Neural cell (in vitro differentiated cells): ENCODE measurements at regions not wholly inside any gene's neighbourhood (a gene's known extent, or its start where the extent isn't known, plus 50 kb on each side); places are given as distances from the start of the nearest gene placed in this dataset.

ENCODE experiments used
- H2AFZ ChIP-seq: fragments of 200-600, 300-800 bp; sonication (generic), shearing (Covaris generic); 2 replicates; pipeline ENCODE4 v1.6.0; 2014; ENCODE audit warnings: low read depth, mild to moderate bottlenecking, antibody characterized with exemption, low read length, moderate library complexity
- H3F3A ChIP-seq: fragments of 200-600 bp; shearing (Covaris generic); 2 replicates; pipeline ENCODE4 v1.6.1; 2016; ENCODE audit warnings: mild to moderate bottlenecking, moderate library complexity, mixed read lengths, antibody characterized with exemption, low read length; ENCODE audit not compliant: insufficient read depth, poor library complexity, severe bottlenecking
- H3K27ac ChIP-seq: fragments of 200-600, 300-800 bp; sonication (generic), shearing (Covaris generic); 2 replicates; pipeline ENCODE4 v1.5.1; 2014; ENCODE audit warnings: mild to moderate bottlenecking, low read length, moderate library complexity
- H3K27me3 ChIP-seq: fragments of 300-800, 200-600 bp; sonication (generic), shearing (Covaris generic); 2 replicates; pipeline ENCODE4 v1.6.0; 2014; ENCODE audit warnings: mild to moderate bottlenecking, low read depth, low read length, moderate library complexity; ENCODE audit not compliant: insufficient read depth
- H3K36me3 ChIP-seq: fragments of 300-800, 200-600 bp; sonication (generic), shearing (Covaris generic); 2 replicates; pipeline ENCODE4 v1.5.1; 2014; ENCODE audit warnings: mild to moderate bottlenecking, antibody characterized with exemption, low read length, moderate library complexity; ENCODE audit not compliant: insufficient read depth
- H3K4me2 ChIP-seq: fragments of 300-800, 200-600 bp; sonication (generic), shearing (Covaris generic); 2 replicates; pipeline ENCODE4 v1.6.0; 2014; ENCODE audit warnings: mild to moderate bottlenecking, low read length
- H3K4me3 ChIP-seq: fragments of 300-800, 200-600 bp; sonication (generic), shearing (Covaris generic); 2 replicates; pipeline ENCODE4 v1.5.1; 2014; ENCODE audit warnings: mild to moderate bottlenecking, low read length, moderate library complexity
- H3K79me2 ChIP-seq: fragments of 200-600 bp; shearing (Covaris generic); replicated peaks from 2 replicates; pipeline ENCODE4 v1.6.0; 2014; ENCODE audit warnings: mild to moderate bottlenecking, low read length, moderate library complexity; ENCODE audit not compliant: insufficient read depth
- H3K9ac ChIP-seq: fragments of 300-800, 200-600 bp; sonication (generic), shearing (Covaris generic); 2 replicates; pipeline ENCODE4 v1.6.1; 2016; ENCODE audit warnings: mild to moderate bottlenecking, low read length, mixed read lengths
- H3K9me2 ChIP-seq: fragments of 200-600 bp; shearing (Covaris generic); 2 replicates; pipeline ENCODE4 v1.6.1; 2016; ENCODE audit warnings: mild to moderate bottlenecking, low read length, mixed read lengths; ENCODE audit not compliant: insufficient read depth
- H3K9me3 ChIP-seq: fragments of 200-600, 300-800 bp; sonication (generic), shearing (Covaris generic); 2 replicates; pipeline ENCODE4 v1.6.1; 2016; ENCODE audit warnings: mild to moderate bottlenecking, mixed run types, low read length, moderate library complexity, mixed read lengths
- H4K20me1 ChIP-seq: fragments of 200-600 bp; shearing (Covaris generic); 2 replicates; pipeline ENCODE4 v1.6.1; 2016; ENCODE audit warnings: mild to moderate bottlenecking, mixed run types; ENCODE audit not compliant: insufficient read depth
- CTCF ChIP-seq: fragments of 450-650 bp; IDR thresholded peaks from 2 replicates; pipeline ENCODE4 v1.5.1; 2014; ENCODE audit warnings: antibody characterized with exemption, mild to moderate bottlenecking, moderate library complexity; ENCODE audit not compliant: poor library complexity, severe bottlenecking
- EP300 ChIP-seq: fragments of 450-650 bp; conservative IDR thresholded peaks from 2 replicates; pipeline ENCODE4 v1.6.1; 2014; ENCODE audit warnings: antibody characterized with exemption, mild to moderate bottlenecking, moderate library complexity; ENCODE audit not compliant: poor library complexity, severe bottlenecking
- EZH2 ChIP-seq: fragments of 200-600, 300-800 bp; shearing (Covaris generic), sonication (generic); IDR thresholded peaks from 2 replicates; pipeline ENCODE4 v1.6.1; 2014; ENCODE audit warnings: antibody characterized with exemption, low read length, borderline replicate concordance, mild to moderate bottlenecking; ENCODE audit not compliant: insufficient read depth, poor library complexity, severe bottlenecking
- MXI1 ChIP-seq: fragments of 450-650 bp; conservative IDR thresholded peaks from 2 replicates; pipeline ENCODE4 v1.6.1; 2014; ENCODE audit warnings: antibody characterized with exemption, mild to moderate bottlenecking; ENCODE audit not compliant: poor library complexity, severe bottlenecking
- POLR2AphosphoS5 ChIP-seq: IDR thresholded peaks from 2 replicates; pipeline ENCODE4 v1.6.1; 2012
- RAD21 ChIP-seq: fragments of 450-650 bp; conservative IDR thresholded peaks from 2 replicates; pipeline ENCODE4 v1.6.1; 2014; ENCODE audit warnings: antibody characterized with exemption, mild to moderate bottlenecking, moderate library complexity
- REST ChIP-seq: IDR thresholded peaks from 2 replicates; pipeline ENCODE4 v1.6.1; 2012; ENCODE audit warnings: borderline replicate concordance
- SMC3 ChIP-seq: fragments of 450-650 bp; conservative IDR thresholded peaks from 2 replicates; pipeline ENCODE4 v1.6.1; 2014; ENCODE audit warnings: antibody characterized with exemption, mild to moderate bottlenecking, moderate library complexity; ENCODE audit not compliant: poor library complexity
- TAF1 ChIP-seq: IDR thresholded peaks from 2 replicates; pipeline ENCODE4 v1.6.1; 2012; ENCODE audit warnings: low read depth

GRCh38 chr9:78103971-78104433, 72.4 kb upstream of the GNAQ start:
- Histone ChIP-seq H3F3A (no peaks in the 10 kb centered on the region), H3K4me2 (no peak overlapping the region), H3K9me2 (no peaks in the 10 kb centered on the region), H3K27me3 (no peaks in the 10 kb centered on the region), H3K9me3 (no peaks in the 10 kb centered on the region), H3K9ac (no peak overlapping the region), H3K4me3 (no peak overlapping the region), H4K20me1 (no peaks in the 10 kb centered on the region), H3K79me2 (no peaks in the 10 kb centered on the region), H3K27ac (no peak overlapping the region), H2AFZ (no peak overlapping the region), H3K36me3 (no peaks in the 10 kb centered on the region)
- TF ChIP-seq SMC3 (no peak), MXI1 (no peak), RAD21 (no peak), EP300 (no peak), REST (no peak)

DNA sequence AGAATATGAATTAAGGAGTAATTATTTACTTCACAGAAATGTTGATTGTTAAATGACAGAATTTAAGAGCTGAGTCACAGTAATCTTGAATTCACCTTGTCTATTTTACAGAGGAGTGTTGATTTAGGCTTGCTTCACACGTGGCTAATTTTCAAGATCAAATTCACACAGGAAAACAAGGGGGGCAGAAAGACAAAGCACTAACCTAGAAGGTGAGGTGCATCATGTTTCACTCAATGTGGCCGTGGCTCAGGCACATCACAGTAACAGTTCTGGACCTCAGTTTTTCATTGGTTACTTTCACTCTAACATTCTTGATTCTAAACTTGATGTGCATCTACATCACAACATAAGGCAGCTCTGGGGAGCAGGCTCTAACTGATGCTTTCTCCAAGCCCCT, 69.6 kb upstream of the GNAQ start:
- H3K27me3 ChIP-seq, result no peaks in the 10 kb centered on the region
- H3K9me2 ChIP-seq, result no peaks in the 10 kb centered on the region
- no peak overlapping the region for H2AFZ ChIP-seq
- H4K20me1 ChIP-seq, result no peaks in the 10 kb centered on the region
- no peak overlapping the region for H3K4me3 ChIP-seq
- H3K9me3 ChIP-seq, result no peaks in the 10 kb centered on the region
- no peaks in the 10 kb centered on the region for H3F3A ChIP-seq
- no peak for TF ChIP-seq MXI1
- no peak for TF ChIP-seq CTCF
- no peak for TF ChIP-seq TAF1
- no peak for TF ChIP-seq POLR2AphosphoS5
- no peak for TF ChIP-seq REST
- TF ChIP-seq RAD21, result no peak
- TF ChIP-seq EP300, result no peak
- no peak for TF ChIP-seq SMC3
- no peak for TF ChIP-seq EZH2
- H3K4me2 ChIP-seq, result no peak overlapping the region
- H3K79me2 ChIP-seq, result no peaks in the 10 kb centered on the region
- H3K36me3 ChIP-seq, result no peaks in the 10 kb centered on the region
- H3K9ac ChIP-seq, result no peak overlapping the region
- H3K27ac ChIP-seq, result no peak overlapping the region
